ENCODE measurements at regions not wholly inside any gene's neighbourhood (a gene's known extent, or its start where the extent isn't known, plus 50 kb on each side); places are given as distances from the start of the nearest gene placed in this dataset.
A peak's percentile ranks its signal among the peaks of the same experiment; 100 is the strongest.

GRCh38 chr12:125329239-125330102, 264.2 kb downstream of the AACS start:
- no peaks in the 10 kb centered on the region for H3K36me3 ChIP-seq (ENCODE audit: control insufficient read depth in 4 of 4, insufficient read depth in 4 of 4, low read length in 4 of 4)
- H3K9ac ChIP-seq (ENCODE audit: insufficient read depth in 1 of 2, low read length in 2 of 2): no peak overlapping the region
- H3K4me3 ChIP-seq: no peak overlapping the region
- TF ChIP-seq CTCF (IDR thresholded peaks at IDR 0.05; ENCODE audit: control extremely low read depth, extremely low read depth): no peak
- H3K4me1 ChIP-seq (ENCODE audit: control insufficient read depth in 5 of 5, insufficient read depth in 5 of 5, low read length in 5 of 5): peaks cover 0 to 4% (median 0%) of the 10 kb centered on the region in 5 donors
- no peak overlapping the region for H3K27ac ChIP-seq (ENCODE audit: low read depth in 1 of 2, low read length in 1 of 2)
- DNase-seq (no peak), ATAC-seq (ENCODE audit: insufficient read depth, low FRiP score) (no peak)
- 77 to 78% methylated on average over 16 of the region's 16 CpGs for WGBS, 2 donors
- peaks cover 0 to 12% (median 0%) of the 10 kb centered on the region in 4 donors for H3K9me3 ChIP-seq (ENCODE audit: control insufficient read depth in 4 of 4, insufficient read depth in 3 of 4, low read length in 3 of 4)
- peaks cover 0 to 6% (median 0%) of the 10 kb centered on the region in 3 donors for H3K27me3 ChIP-seq (ENCODE audit: control insufficient read depth in 3 of 3, insufficient read depth in 3 of 3, low read length in 2 of 3)

GRCh38 chr12:125330645-125331341, 265.6 kb downstream of the AACS start:
- no peaks in the 10 kb centered on the region for H3K36me3 ChIP-seq (ENCODE audit: control insufficient read depth in 4 of 4, insufficient read depth in 4 of 4, low read length in 4 of 4)
- H3K27ac ChIP-seq (ENCODE audit: low read depth in 1 of 2, low read length in 1 of 2): no peak overlapping the region
- WGBS, 2 donors: 1 to 2% methylated on average over 27 to 30 of the region's 30 CpGs
- H3K9me3 ChIP-seq (ENCODE audit: control insufficient read depth in 4 of 4, insufficient read depth in 3 of 4, low read length in 3 of 4): peaks cover 0 to 13% (median 0%) of the 10 kb centered on the region in 4 donors
- H3K4me1 ChIP-seq (ENCODE audit: control insufficient read depth in 5 of 5, insufficient read depth in 5 of 5, low read length in 5 of 5): peaks cover 0 to 4% (median 0%) of the 10 kb centered on the region in 5 donors
- peaks cover 0 to 6% (median 0%) of the 10 kb centered on the region in 3 donors for H3K27me3 ChIP-seq (ENCODE audit: control insufficient read depth in 3 of 3, insufficient read depth in 3 of 3, low read length in 2 of 3)
- TF ChIP-seq CTCF (IDR thresholded peaks at IDR 0.05; ENCODE audit: control extremely low read depth, extremely low read depth): no peak
- ATAC-seq (ENCODE audit: insufficient read depth, low FRiP score): peak; percentile 68
- DNase-seq: peak; percentile 20 to 62 (median 41)
- peak overlapping the region in 1 of 2 donors; percentile 38 for H3K9ac ChIP-seq (ENCODE audit: insufficient read depth in 1 of 2, low read length in 2 of 2)
- no peak overlapping the region for H3K4me3 ChIP-seq

GRCh38 chr12:125331342-125332052, 266.3 kb downstream of the AACS start:
- peak in 1 of 3 donors; percentile 4 for DNase-seq
- H3K36me3 ChIP-seq (ENCODE audit: control insufficient read depth in 4 of 4, insufficient read depth in 4 of 4, low read length in 4 of 4): no peaks in the 10 kb centered on the region

More at GRCh38 chr12:125331342-125332052, 266.3 kb downstream of the AACS start:
- Histone ChIP-seq H3K9me3 (ENCODE audit: control insufficient read depth in 4 of 4, insufficient read depth in 3 of 4, low read length in 3 of 4) (peaks cover 0 to 13% (median 0%) of the 10 kb centered on the region in 4 donors), H3K4me3 (no peak overlapping the region), H3K27me3 (ENCODE audit: control insufficient read depth in 3 of 3, insufficient read depth in 3 of 3, low read length in 2 of 3) (peaks cover 0 to 3% (median 0%) of the 10 kb centered on the region in 3 donors), H3K27ac (ENCODE audit: low read depth in 1 of 2, low read length in 1 of 2) (no peak overlapping the region), H3K9ac (ENCODE audit: insufficient read depth in 1 of 2, low read length in 2 of 2) (peak overlapping the region in 1 of 2 donors; percentile 38), H3K4me1 (ENCODE audit: control insufficient read depth in 5 of 5, insufficient read depth in 5 of 5, low read length in 5 of 5) (peaks cover 0 to 4% (median 0%) of the 10 kb centered on the region in 5 donors)
- no peak for ATAC-seq (ENCODE audit: insufficient read depth, low FRiP score)
- WGBS, 2 donors: 36 to 39% methylated on average over 16 of the region's 16 CpGs
- TF ChIP-seq CTCF (IDR thresholded peaks at IDR 0.05; ENCODE audit: control extremely low read depth, extremely low read depth): no peak
